ENCODE measurements at regions not wholly inside any gene's neighbourhood (a gene's known extent, or its start where the extent isn't known, plus 50 kb on each side); places are given as distances from the start of the nearest gene placed in this dataset.

DNA sequence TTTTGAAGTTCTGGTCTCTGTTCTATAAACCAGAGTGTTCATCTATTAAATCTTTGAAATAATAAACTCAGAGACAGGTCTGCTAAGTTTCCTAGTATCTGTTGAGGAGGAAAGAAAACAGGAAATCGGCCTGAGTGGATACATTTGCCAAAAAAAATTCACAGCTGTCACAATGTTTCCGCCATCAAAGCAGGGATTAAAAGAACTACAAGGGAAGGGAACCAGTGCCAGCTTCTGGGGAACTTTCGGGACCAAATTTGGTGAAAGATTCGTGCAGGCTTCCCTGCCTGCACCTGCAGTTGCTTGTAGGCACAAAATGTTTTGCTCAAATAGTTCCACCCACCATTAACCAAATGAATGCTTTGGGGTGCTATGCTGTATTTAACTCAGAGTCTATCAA is 267.5 kb downstream of the MSX2 start:
- TF ChIP-seq, protein P1, sequence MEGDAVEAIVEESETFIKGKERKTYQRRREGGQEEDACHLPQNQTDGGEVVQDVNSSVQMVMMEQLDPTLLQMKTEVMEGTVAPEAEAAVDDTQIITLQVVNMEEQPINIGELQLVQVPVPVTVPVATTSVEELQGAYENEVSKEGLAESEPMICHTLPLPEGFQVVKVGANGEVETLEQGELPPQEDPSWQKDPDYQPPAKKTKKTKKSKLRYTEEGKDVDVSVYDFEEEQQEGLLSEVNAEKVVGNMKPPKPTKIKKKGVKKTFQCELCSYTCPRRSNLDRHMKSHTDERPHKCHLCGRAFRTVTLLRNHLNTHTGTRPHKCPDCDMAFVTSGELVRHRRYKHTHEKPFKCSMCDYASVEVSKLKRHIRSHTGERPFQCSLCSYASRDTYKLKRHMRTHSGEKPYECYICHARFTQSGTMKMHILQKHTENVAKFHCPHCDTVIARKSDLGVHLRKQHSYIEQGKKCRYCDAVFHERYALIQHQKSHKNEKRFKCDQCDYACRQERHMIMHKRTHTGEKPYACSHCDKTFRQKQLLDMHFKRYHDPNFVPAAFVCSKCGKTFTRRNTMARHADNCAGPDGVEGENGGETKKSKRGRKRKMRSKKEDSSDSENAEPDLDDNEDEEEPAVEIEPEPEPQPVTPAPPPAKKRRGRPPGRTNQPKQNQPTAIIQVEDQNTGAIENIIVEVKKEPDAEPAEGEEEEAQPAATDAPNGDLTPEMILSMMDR (IDR thresholded peaks at IDR 0.05; ENCODE audit: insufficient read depth, missing control alignments): no peak

DNA sequence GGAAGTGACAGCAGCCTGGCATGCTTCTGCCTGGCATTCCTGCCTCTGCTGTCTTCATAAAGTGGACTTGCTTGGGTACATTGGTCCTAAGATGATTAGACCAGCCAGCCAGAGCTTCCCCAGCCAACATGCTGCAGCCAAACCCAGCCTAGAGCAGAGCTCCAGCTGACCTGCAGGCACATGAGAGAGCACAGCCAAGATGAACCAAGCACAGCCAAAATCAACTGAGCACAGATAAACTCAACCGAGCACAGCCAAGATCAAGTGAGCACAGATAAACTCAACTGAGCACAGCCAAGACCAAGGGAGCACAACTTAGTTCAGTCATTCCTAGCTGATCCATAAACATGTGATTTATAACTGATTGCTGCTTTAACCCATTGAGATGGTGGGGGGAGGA is 266.5 kb downstream of the MSX2 start:
- DNase-seq (ENCODE audit: insufficient read length, low spot score) (no peak), FAIRE-seq (no peak)
- TF ChIP-seq, protein P1 (IDR thresholded peaks at IDR 0.05; ENCODE audit: insufficient read depth, missing control alignments): no peak

More for the DNA sequence above, 267.5 kb downstream of the MSX2 start:
- DNase-seq (ENCODE audit: insufficient read length, low spot score) (no peak), FAIRE-seq (no peak)

DNA sequence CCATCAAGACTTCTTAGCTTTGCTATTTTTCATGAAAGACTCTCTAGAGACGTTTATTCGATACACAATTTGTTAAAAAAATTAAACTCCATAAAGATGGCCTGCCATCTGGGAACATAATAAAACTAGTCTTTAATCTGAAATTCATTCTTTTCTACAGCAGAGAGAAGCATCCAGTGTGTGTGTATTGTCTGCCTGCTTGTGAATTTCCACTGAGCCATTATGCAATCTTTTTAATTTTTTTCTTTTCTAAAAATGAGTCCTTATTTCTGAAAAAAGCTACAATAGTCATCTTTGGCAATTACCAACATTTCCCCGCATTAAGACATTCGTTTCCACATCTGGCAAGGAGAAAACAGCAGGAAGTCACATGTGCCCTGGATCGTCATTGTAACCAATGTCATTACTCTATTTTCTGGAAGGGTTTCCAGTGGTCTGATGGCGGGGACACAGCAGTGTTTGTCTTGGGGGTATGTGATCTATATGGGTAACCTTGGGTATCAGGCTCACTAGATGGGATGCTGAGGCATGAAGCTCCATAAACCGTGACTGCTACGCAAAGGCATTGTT is 263.1 kb downstream of the MSX2 start:
- TF ChIP-seq, protein P1 (IDR thresholded peaks at IDR 0.05; ENCODE audit: insufficient read depth, missing control alignments): no peak
- FAIRE-seq: no peak
- no peak for DNase-seq (ENCODE audit: insufficient read length, low spot score)

DNA sequence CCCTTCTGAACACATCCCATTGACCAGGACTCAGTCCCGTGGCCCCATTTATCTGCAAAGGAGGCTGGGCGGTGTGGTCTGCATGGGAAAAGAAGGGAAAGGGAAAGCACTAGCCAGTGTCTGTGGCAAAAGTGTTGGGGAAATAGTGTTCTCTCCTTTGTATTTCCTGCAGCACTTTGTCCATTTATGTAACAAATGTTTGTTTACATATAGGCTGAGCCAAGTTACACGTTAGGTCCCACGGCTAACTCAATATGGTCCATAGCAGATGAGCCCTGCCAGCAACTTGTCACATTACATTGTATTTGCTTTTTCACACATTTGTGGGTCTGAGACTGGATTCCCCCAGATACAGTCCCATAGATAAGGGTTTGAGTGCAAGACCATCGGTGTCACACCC is 260.5 kb downstream of the MSX2 start:
- DNase-seq (ENCODE audit: insufficient read length, low spot score) (no peak), FAIRE-seq (no peak)
- TF ChIP-seq, protein P1 (IDR thresholded peaks at IDR 0.05; ENCODE audit: insufficient read depth, missing control alignments): no peak

DNA sequence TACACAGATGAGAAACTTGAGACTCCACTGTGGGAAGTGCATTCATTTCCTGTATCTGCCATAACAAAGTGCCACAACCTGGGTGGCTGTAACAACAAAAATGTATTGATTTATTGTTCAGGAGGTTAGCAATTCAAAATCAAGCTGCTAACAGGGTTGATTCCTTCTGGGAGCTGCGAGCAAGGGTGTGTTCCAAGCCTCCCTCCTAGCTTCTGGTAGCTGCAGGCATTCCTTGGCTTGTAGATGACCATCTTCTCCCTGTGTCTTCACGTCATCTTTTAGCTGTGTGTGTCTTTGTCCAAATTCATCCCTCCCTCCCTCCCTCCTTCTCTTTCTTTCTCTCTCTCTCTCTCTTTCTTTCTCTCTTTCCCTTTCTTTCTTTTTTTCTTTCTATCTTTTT is 258.1 kb downstream of the MSX2 start:
- TF ChIP-seq, protein P1 (IDR thresholded peaks at IDR 0.05; ENCODE audit: insufficient read depth, missing control alignments): no peak
- FAIRE-seq: no peak
- no peak for DNase-seq (ENCODE audit: insufficient read length, low spot score)

DNA sequence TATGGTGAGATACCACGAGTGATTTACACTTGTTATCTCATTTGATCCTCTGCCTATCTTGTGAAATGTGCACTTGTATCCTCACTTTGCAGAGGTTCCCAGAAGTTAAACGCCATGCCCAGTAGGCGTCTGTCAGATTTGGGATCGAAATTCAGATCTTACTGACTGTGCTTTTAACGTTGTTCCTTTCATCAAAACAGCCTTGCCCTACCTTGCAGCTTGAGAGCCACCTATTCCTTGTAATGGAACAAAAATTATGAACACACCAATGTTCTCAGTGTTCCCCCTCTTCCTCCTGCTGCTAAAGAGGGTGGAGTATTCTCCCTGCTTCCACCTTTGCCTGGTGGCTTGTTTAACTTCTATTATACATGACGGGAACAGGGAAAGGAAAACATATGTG is 257.0 kb downstream of the MSX2 start:
- no peak for DNase-seq (ENCODE audit: insufficient read length, low spot score)
- TF ChIP-seq, protein P1 (IDR thresholded peaks at IDR 0.05; ENCODE audit: insufficient read depth, missing control alignments): no peak
- no peak for FAIRE-seq

DNA sequence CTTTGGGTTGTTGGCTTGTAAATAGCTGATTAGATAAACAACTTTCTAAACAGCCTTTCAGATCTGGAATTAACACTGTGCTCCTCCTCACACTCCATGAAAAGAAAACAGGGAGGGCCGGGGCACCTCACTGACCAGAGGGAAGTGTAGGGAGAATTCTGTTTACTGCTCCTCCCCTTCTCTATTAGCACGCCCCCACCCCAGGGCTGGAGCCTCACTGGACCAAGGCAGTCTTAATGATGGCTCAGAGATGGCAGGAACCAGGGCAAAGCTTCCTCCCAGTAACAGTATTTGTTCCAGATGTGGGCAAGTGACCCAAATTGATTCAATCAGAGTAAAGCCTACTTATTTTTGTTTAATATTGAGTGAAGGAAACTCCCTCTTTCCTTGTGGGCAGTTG is 256.6 kb downstream of the MSX2 start:
- no peak for DNase-seq (ENCODE audit: insufficient read length, low spot score)
- TF ChIP-seq, protein P1 (IDR thresholded peaks at IDR 0.05; ENCODE audit: insufficient read depth, missing control alignments): no peak
- FAIRE-seq: no peak
